ENCODE measurements at regions not wholly inside any gene's neighbourhood (a gene's known extent, or its start where the extent isn't known, plus 50 kb on each side); places are given as distances from the start of the nearest gene placed in this dataset.

DNA sequence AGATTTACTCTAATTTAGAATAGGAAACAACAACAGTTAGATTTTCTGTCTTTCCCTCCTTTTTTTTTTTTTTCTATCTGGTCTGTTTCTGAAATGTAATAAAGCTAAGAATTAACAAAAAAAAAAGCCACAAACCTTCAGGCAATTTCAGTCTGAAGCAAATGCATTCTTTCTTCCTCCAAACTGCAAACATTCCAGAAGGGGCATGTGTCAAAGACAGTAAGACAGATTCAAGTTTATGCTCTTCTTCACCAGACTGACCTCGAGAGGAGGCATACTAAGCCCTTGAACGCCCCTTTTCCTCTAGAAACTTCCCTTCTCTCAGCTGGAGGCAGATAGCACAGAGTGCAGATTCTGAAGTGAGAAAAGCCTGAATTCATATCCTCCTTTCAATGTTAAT, 654.6 kb upstream of the LMCD1 start:
- TF ChIP-seq, protein P1, sequence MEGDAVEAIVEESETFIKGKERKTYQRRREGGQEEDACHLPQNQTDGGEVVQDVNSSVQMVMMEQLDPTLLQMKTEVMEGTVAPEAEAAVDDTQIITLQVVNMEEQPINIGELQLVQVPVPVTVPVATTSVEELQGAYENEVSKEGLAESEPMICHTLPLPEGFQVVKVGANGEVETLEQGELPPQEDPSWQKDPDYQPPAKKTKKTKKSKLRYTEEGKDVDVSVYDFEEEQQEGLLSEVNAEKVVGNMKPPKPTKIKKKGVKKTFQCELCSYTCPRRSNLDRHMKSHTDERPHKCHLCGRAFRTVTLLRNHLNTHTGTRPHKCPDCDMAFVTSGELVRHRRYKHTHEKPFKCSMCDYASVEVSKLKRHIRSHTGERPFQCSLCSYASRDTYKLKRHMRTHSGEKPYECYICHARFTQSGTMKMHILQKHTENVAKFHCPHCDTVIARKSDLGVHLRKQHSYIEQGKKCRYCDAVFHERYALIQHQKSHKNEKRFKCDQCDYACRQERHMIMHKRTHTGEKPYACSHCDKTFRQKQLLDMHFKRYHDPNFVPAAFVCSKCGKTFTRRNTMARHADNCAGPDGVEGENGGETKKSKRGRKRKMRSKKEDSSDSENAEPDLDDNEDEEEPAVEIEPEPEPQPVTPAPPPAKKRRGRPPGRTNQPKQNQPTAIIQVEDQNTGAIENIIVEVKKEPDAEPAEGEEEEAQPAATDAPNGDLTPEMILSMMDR (IDR thresholded peaks at IDR 0.05; ENCODE audit: low read length) = no peak
- TF ChIP-seq EZH2 (IDR thresholded peaks at IDR 0.05; ENCODE audit: borderline replicate concordance, low read length) = no peak

Data from OCI-LY1 (cell line).